Kidney capillary endothelial cell (primary cell): ENCODE measurements at regions not wholly inside any gene's neighbourhood (a gene's known extent, or its start where the extent isn't known, plus 50 kb on each side); places are given as distances from the start of the nearest gene placed in this dataset.

ENCODE experiments used
- DNase-seq: peaks from one replicate; pipeline ENCODE4 v3.0.0-alpha.2; 2018; ENCODE audit warnings: low spot score

DNA sequence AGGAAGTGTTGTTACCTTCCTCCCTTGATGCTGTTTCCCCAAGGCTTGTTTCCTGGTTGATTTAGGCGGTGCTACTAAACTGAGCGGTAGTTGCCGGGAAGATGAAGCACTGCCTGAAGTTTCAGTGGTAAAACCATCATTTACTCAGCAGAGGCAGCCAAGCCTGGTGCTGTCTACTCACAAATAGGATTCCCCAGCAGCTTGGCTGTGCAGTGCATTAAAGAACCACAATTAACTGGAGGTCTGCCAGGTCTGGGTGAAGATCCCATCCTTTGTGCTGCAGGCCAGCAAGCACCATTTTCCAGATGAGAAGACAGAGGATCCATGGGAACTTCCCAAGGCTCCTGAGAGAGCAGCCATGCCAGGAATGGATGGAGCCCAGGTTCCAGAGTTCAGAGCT, 231.9 kb upstream of the E2F8 start:
- DNase-seq, result no peak

DNA sequence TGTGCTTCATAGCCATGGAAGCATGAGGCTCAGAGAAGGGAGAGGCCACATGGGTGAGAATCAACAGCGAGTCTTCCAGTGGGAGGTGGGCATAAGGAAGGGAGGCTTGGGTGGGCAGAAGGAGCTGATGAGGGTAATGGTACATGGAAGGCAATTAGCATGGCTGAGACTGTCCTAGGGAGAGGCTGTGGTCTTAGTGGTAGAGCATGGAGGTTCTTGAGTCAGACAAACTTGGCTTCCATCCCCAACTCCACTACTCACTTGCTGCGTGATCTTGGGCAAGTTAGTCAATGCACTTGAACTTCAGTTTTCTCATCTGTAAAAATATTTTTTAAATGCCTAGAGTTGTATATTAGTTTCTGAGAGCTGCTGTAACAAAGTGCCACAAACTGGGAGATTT, 227.2 kb upstream of the E2F8 start:
- no peak for DNase-seq

- DNase-seq, result no peak
Measured at GRCh38 chr11:19466314-19466713, 225.6 kb upstream of the E2F8 start.

DNA sequence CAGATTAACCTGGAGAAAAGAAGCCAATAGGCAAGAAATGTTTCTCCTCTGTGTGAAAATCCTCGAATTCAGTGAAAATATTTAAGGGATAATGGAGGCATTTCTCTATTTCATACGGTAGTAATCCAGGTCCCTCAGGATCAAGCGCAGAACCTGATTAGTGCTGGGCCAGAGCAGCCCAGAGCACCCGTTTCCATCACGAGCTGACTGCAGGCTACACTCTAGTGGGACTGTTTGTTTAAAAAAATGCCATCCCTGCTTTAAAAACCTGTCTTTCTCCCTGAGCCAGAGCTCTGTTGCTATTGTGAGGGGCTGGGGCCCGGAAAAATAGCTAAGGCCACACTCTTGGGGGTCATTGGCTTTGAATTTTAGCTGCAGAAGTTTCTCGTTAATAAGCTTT, 223.2 kb upstream of the E2F8 start:
- DNase-seq, result no peak

GRCh38 chr11:19460718-19461405, 220.1 kb upstream of the E2F8 start:
- DNase-seq, result no peak

GRCh38 chr11:19459240-19459639, 218.5 kb upstream of the E2F8 start:
- no peak for DNase-seq

GRCh38 chr11:19458721-19459120, 218.0 kb upstream of the E2F8 start:
- DNase-seq, result no peak

DNA sequence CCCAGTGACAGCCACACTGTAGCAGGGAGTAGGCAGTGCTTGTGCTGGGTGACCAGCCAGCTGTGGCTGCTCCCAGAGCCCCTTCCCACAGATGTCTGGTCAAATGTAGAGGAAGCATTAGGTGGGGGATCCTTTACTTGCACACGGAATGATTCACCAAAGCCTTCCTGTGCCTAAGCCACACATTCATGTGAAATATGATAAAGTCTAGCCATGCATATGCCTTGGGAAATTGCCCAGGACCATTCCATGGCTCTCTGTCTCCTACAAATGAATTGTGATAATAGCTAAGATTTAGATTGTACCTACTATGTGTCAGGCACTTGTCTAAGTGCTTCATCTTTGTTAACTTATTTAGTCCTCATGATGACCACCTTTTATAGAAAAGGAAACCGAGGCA, 217.5 kb upstream of the E2F8 start:
- no peak for DNase-seq

DNA sequence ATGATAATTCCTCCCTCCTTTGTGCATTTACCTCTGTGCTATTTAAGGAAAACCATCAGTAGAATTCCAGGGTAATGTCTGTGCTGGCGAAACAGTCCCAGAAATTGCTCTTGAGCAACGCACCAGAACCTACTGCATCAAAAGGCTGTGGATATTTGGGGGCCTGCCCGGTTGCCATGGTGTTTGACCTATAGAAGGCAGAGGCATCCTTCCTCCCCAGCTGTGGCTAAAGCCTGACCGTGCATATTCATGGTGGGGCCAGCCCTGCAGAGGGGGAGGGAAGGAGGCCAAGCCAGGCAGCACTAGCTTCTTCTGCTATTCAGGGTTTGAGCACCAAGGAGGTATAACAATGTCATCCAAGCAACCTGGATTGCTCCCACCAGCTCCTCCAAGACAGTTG, 215.0 kb upstream of the E2F8 start:
- DNase-seq, result no peak

DNA sequence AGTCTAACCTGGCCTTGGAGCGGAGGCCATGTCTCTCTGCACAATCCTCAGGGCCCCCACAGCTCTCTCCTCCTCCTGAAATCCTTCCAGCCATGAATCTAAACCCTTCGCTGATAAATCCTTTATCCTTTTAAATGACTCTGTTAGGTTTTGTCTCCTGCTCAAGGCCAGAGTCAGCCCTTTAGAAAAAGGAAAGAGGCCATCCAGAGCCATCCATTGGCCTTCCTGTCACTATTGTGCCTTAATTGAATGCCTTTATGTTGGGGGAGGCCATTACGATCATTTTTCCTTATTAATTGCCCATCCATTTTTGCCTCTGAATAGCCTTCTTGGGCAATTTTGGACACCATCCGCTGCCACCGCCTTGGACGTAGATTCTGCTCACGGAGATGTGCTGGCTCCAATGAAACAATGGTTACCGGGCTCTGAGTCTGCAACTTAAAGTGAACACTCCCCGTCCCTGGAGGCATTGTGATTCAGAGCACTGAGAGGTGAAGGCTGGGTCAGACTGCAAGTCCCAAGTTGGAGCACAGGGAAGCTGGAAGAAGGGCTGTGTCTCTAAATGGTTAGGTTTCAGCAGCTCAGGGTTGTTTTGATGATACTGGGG, 213.0 kb upstream of the E2F8 start:
- DNase-seq, result peak; percentile 27

- DNase-seq, result no peak
Measured at GRCh38 chr11:19451609-19452008, 210.9 kb upstream of the E2F8 start.

GRCh38 chr11:19450282-19450681, 209.5 kb upstream of the E2F8 start:
- DNase-seq, result no peak

GRCh38 chr11:19448651-19449050, 207.9 kb upstream of the E2F8 start:
- DNase-seq, result no peak

- DNase-seq, result no peak
Measured at GRCh38 chr11:19447150-19447566, 206.4 kb upstream of the E2F8 start.

GRCh38 chr11:19445771-19446170, 205.0 kb upstream of the E2F8 start:
- DNase-seq, result no peak

DNA sequence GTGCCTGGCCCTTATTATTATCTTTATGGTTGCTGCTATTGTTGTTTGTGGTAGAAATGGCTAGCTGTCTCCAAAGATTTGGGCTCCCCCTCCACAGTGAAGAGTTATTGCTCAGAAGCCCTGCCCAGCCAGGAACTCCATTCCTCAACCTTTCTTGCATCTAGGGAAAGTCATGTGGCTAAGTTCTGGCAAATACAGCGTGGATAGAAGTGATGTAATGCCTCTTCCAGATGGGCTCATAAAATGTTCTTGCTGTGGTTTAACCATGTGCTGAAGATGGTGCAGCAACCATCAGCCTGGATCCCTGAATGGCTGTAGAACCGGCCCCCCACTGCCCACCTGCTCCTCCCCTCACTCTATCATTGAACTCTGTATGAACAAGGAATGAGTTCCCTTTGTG, 203.5 kb upstream of the E2F8 start:
- no peak for DNase-seq

DNA sequence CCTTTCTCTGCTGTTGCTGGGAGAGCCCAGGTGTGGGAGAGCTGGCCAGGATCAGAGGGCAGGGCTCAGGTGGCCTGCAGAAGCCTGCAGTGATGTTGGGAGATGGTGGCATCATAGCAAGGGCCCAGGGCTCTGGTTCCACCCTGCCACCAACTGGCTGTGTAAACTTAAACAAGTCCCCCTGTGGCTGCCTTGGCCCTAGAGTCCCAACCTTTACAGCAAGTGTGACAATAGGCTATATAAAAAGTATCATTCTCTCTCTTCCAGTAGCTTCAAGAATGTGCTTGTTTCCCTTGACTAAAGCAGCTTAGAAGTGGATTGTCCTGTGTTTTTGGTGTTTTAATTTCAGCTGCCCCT, 201.8 kb upstream of the E2F8 start:
- DNase-seq, result no peak

DNA sequence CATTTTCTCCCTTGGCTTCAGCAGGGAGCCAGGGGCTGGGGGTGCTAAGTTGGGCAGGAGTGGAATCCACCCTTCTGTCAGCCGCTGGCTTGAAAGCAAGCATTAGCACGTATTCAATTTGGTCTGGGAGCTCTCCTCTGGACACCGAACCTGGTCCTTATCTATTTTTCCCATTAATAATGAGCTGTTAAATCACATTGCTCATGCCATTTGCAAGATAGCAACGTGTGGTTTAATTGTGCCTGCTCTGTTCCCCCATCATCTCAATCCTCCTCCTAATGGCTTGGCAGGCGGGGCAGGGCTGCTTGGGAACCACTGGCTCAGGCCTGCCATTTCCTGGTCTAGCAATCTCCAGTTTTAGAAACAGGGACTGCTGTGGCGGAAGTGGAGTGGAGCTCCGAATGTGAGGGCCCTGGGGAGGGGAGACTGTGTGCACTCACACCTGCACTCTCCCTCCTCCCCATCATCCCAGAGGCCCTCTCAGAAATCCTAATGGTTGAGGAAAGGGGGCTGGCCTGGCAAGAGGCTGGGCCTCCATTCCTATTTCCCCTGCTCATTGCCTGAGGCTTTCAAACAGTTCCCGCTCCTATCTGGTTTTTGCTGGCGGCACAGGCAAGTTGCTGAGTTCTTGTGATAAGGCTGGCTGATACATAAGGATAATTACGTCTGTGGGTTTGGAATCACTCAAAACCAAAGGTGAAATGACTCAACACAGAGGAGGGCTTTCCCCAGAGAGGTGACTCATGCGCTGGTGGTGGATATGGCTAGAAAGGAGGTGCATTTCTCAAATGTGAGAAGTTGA, 201.2 kb upstream of the E2F8 start:
- peak; percentile 29 for DNase-seq

- DNase-seq, result no peak
Measured at GRCh38 chr11:19441288-19441687, 200.5 kb upstream of the E2F8 start.

DNA sequence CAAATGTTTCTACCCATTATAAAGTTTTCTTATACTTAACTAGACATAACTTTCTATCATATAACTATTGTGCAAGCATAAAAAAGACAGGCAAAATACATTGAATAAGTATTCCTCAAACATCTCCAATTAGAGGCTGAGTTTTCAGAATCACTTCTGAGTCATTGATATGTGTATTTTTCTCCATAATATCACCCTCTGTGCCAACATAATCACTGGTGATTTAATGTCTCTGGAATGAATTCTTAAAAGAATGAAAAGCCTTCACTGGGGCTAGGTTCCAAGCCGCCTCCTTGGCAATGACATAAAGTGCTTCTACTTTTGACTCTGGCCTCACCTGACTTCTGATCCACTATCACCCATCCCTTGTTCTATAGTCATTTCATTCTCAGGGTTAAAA, 197.0 kb upstream of the E2F8 start:
- DNase-seq, result no peak

- DNase-seq, result no peak
Measured at GRCh38 chr11:19436932-19437331, 196.2 kb upstream of the E2F8 start.

DNA sequence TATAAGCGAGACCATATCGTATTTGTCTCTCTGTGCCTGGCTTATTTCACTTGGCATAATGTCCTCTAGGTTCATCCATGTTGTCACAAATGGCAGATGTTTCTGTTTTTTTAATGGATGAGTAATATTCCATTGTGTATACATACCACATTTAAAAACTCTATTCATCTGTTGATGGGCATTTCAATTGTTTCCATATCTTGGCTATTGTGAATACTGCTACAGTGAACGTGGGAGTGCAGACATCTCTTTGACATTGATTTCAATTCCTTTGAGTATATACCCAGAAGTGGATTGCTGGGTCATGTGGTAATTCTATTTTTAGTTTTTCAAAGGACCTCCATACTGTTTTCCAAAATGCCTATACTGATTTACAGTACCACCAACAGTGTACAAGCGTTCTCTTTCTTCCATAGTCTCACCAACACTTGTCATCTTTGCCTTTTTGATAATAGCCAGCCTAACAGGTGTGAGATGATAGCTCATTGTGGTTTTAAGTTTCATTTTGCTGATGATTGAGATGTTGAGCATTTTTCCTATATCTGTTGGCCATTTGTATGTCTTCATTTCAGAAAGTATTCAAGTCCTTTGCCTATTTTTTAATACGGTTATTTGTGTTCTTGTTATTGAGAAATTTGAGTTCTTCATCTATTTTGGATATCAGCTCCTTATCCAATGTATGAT, 194.7 kb upstream of the E2F8 start:
- DNase-seq, result no peak

DNA sequence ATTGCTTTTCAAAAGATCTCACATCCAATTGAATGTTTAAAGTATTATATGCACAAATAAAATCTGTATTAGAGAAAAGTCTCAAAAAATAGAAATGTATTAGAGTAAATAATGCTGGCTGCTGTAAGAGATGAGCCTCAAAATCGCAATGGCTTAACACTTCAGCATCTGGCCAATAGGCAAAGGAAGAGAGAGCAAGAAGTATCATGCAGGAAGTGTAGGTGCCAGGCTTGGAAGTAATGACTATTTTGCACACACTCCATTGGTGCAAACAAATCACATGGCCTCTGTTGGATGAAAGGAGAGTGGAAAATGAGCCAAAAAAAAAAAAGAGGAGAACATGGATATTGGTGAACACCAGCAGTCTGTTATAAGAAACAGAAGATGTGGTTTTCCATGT, 193.0 kb upstream of the E2F8 start:
- no peak for DNase-seq
